GM08714 (cell line): ENCODE measurements at regions not wholly inside any gene's neighbourhood (a gene's known extent, or its start where the extent isn't known, plus 50 kb on each side); places are given as distances from the start of the nearest gene placed in this dataset.
A peak's percentile ranks its signal among the peaks of the same experiment; 100 is the strongest.
"Not testable (repeated sequence)": the region's sequence is repeated elsewhere in the genome, so short reads cannot be mapped to it uniquely, and the experiment has no call there.

ENCODE experiments used
- H3K4me3 ChIP-seq: fragments of 200-500 bp; sonication (Bioruptor generic); 2 replicates; pipeline ENCODE4 v1.5.1; 2014; ENCODE audit warnings: mild to moderate bottlenecking, low read length, inconsistent platforms
- ZNF274 ChIP-seq: IDR thresholded peaks from 2 replicates; pipeline ENCODE4 v1.6.1; 2012; ENCODE audit warnings: mild to moderate bottlenecking, low read depth, low read length

DNA sequence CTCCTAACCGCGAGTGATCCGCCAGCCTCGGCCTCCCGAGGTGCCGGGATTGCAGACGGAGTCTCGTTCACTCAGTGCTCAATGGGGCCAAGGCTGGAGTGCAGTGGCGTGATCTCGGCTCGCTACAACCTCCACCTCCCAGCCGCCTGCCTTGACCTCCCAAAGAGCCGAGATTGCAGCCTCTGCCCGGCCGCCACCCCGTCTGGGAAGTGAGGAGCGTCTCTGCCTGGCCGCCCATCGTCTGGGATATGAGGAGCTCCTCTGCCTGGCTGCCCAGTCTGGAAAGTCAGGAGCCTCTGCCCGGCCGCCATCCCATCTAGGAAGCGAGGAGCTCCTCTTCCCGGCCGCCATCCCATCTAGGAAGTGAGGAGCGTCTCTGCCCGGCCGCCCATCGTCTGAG lies 58.8 kb upstream of the ANKRD30BL start:
- not testable (repeated sequence) for H3K4me3 ChIP-seq

DNA sequence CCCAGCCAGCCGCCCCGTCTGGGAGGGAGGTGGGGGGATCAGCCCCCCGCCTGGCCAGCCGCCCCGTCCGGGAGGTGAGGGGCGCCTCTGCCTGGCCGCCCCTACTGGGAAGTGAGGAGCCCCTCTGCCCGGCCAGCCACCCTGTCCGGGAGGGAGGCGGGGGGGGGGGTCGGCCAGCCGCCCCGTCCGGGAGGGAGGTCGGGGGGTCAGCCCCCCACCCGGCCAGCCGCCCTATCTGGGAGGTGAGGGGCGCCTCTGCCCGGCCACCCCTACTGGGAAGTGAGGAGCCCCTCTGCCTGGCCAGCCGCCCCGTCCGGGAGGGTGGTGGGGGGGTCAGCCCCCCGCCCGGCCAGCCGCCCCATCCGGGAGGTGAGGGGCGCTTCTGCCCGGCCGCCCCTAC lies 60.1 kb upstream of the ANKRD30BL start:
- H3K4me3 ChIP-seq: not testable (repeated sequence)

DNA sequence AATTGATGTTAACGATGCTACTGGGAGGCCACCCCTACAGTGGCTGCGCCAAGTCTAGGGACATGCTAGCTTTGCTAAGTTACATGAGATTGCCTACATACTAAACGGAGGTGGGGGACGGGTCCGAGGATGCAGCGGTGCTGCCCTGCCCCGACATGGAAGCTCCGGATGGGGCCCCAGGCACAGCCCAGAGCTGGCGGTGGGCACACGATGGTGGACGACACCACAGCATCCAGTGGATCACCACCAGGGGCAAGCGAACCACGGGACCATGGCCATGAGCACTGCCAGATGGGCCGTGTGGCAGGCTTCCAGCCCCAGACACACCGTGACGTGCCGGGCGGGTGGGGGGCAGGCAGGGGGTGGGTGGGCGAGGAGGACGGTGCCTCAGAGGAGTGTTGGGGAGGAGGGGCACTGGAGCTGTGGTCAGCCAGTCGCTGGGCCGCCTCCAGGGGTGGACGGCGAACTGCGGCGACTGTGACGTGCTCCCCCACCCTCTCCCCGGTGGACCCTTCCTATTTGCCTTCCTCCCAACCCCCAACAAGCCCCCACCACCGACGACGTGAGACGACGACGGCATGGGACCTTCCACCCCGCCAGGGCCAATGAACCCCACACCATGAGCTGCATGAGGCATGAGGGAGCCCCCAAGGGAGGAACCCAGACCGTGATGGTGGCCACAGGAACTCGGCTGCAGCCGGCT lies 90.6 kb upstream of the ANKRD30BL start:
- H3K4me3 ChIP-seq: no peak overlapping the region
- TF ChIP-seq ZNF274: no peak

DNA sequence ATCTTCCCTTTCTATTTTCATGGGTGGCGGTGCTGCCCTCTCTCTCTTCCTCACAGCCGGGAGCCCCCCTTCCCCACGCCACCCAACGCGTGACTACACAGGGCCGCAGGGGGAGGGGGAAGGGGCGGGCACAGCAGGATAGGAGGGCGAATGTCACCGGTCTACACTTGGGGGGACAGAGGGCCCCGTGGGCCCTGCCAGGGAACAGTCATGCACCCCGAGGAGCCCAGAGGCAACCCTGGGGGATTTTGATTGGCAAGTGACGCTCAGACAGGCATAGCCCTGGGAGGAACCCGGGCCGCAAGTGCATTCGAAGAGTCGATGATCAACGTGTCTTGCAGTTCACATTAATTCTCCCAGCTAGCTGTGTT lies 91.1 kb upstream of the ANKRD30BL start:
- no peak overlapping the region for H3K4me3 ChIP-seq
- TF ChIP-seq ZNF274: no peak

DNA sequence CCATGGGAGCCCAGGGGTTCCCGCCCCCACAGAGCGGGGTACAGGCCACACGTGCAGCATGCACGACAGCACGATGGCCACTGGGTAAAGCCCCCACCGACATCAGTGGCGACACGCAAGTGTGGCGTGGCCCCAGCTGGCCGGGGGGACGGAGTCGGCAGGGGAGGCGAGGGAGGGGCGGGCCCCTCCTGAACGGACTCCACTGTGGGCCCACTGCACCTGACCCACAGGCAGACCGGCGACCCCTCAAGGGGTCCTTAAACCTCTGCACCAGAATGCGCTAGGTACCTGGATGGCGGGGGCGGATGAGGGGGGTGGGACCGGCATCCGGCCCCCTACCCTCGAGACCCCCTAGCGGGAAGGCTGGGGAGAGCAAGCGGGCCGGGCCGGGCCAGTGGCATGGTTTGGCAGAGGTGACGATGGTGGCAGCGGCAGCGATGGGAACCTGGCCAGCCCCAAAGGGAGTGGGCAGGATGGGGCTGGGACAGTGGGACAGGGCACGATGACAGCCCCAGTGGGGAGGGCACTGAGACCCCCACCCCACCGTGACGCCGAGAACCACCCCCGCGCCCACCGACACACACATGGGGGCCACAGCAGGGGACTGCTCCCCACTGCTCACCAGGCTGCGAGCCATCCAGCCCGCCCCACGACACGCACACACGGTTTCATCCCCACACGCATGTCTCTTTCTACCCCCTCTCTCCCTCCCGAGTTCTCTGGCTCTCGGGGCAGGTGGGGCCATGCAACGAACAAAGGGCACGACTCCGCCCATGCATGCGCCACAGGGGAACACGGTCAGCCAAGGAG lies 91.9 kb upstream of the ANKRD30BL start:
- no peak overlapping the region for H3K4me3 ChIP-seq
- no peak for TF ChIP-seq ZNF274

DNA sequence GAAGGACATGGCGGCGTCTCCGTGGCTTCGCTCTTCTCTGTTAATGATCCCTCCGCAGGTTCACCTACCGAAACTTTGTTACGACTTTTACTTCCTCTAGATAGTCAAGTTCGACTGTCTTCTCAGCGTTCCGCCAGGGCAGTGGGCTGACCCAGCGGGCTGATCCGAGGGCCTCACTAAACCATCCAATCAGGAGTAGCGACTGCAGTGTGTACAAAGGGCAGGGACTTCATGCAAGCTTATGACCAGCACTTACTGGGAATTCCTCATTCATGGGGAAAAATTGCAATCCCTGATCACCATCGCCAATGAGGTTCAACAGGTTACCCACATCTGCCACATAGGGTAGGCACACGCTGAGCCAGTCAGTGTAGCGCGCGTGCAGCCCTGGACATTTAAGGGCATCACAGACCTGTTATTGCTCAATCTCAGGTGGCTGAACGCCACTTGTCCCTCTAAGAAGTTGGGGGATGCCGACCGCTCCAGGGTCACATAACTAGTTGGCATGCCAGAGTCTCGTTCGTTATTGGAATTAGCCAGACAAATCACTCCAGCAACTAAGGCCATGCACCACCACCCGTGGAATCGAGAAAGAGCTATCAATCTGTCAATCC lies 92.7 kb upstream of the ANKRD30BL start:
- not testable (repeated sequence) for H3K4me3 ChIP-seq

DNA sequence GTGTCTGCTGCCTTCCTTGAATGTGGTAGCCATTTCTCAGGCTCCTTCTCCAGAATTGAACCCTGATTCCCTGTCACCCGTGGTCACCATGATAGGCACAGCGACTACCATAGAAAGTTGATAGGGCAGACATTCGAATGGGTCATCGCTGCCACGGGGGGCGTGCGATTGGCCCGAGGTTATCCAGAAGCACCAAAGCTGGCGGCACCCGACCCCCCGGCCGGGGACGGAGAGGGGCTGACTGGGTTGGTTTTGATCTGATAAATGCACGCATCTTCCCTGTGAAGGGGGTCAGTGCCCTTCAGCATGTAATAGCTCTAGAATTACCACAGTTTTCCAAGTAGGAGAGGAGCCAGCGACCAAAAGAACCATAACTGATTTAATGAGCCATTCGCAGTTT lies 94.0 kb upstream of the ANKRD30BL start:
- no peak overlapping the region for H3K4me3 ChIP-seq
- no peak for TF ChIP-seq ZNF274

DNA sequence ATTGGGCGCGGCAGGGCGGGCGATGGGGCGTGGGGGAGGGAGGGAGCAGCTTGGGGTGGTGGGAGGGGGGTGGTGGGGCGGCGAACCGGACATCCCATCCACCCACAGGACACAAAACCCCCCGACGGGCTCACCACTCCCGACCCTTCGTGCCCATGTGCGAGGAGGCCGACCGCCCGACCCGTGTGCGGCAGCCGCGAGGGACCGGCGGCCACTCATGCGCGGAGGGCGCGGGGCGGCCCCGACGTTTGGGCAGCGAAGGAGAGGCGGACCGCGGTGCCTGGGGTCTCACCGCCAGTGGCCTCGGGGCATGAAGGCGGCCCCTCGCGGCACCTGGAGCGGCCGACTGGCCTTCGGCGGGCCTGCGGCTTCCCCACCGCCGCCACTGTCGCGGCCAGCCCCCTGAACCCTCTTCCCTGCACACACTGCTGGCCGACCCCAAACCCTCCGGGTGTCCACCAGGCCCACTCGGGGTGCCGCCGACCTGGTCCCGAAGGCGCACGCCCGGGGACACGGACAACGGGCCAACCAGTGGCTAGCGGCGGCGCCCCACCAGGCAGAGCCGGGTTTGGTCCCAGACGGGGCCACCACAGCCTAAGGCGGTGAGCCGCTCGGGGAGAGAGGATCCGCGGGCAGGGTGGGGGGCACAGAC lies 94.6 kb upstream of the ANKRD30BL start:
- no peak overlapping the region for H3K4me3 ChIP-seq
- TF ChIP-seq ZNF274: no peak

DNA sequence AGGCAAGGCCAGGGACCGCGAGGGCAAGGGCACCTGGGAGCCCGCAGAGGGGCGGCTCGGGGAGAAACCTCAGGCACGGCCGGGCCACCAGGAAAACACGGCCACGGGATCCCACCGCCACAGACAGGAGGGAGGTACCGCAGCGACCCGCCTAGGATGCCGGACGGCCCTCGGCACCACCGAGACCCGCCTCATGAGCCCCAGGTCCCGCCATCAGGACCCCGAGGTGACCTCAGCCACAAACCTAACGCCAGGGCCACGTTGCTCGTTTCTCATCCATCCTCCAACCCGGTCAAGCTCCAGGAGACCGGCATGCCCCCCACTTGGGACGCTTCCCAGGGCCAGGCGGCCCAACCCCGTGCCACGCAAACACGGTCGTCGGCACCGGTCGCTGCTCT lies 95.2 kb upstream of the ANKRD30BL start:
- not testable (repeated sequence) for H3K4me3 ChIP-seq

DNA sequence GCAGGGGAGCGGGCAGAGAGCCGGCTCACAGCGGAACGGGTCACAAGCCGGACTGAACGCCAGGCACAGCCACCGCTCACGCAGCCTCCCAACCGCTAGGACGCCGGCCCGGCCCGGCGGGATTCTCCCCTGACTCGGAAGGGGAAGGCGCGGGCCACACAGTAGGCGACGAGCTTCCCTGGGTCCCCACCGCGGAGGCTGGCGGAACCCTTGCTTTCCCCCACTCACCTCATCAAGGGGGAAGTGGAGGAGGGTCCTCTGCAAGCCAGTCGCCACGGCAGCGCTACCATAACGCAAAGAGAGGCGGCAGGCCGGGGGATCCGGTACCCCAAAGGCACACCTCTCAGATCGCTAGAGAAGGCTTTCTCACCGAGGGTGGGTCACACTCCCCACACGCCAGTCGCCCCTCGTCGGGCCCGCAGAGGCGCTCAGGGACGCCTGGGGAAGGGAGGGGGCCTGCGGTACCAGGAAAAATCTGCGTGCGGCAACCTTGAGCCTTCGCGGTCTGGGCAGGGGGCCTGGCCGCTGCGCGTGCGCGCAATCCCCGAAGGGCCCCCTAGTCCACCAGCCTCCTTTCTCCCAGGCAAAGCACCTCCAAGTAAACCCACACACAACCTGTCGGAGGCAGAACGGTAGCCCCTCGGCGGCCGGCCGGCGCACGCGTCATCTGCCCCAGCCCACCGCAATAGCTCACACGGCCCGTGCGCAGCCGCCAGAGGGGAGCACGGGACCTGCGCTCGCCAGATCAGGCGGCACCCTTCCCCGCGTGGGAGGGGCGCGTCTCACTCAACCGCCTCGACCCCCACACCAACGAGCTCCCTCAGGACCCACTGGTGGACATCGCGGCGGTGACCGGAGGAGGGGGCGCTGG lies 95.8 kb upstream of the ANKRD30BL start:
- H3K4me3 ChIP-seq: not testable (repeated sequence)

DNA sequence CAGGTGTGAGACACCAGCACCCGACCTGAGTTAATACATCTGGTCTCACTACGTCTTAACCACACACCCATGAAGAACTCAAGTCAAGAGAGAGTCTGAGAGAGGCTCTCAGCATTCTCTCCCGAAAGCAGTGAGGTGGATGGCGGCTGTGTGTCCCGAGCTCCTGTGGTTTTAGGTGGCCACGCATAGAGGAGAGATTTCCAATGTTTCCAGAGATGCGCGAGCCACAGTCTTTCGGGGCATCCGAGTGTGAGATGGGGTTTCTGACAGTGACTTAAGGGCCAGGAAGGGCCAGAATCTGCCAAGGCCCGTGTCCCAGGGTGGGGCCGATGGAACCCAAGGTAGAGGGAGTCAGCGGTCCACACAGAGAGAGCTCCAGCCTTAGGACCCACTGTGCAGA lies 97.5 kb upstream of the ANKRD30BL start:
- H3K4me3 ChIP-seq: not testable (repeated sequence)

DNA sequence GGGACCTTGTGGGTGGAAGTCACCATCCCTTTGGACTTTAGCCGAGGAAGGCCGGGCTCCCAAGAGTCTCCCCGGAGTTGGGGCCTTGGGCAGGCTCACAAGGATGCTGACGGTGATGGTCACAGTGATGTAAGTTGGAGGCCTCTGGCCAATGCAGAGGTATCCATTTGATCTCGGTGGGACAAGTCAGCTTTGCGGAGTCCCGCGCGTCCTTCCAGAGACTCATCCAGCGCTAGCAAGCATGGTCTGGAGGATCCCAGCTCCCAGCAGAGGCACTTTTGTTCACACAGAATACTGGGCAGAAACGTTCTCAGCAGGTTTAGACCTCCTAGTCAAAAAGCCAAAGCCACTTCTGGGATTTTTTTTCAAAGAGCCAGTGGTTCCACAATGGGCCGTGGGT lies 103.8 kb upstream of the ANKRD30BL start:
- not testable (repeated sequence) for H3K4me3 ChIP-seq

DNA sequence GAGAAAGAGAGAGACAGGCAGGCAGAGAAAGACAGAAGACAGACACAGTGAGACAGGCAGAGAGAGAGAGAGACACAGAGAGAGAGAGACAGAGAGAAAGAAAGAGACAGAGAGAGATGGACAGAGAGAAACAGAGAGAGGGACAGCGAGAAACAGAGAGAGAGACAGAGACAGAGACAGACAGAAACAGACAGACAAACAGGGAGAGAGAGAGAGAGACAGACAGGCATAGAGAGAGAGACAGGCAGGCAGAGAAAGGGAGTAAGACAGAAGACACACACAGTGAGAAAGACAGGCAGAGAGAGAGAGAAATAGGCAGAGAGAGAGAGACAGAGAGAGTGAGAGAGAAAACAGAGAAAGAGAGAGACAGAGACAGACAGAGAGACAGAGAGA lies 105.3 kb upstream of the ANKRD30BL start:
- no peak overlapping the region; the same call in 1 of the 2 replicates for H3K4me3 ChIP-seq
- no peak for TF ChIP-seq ZNF274

DNA sequence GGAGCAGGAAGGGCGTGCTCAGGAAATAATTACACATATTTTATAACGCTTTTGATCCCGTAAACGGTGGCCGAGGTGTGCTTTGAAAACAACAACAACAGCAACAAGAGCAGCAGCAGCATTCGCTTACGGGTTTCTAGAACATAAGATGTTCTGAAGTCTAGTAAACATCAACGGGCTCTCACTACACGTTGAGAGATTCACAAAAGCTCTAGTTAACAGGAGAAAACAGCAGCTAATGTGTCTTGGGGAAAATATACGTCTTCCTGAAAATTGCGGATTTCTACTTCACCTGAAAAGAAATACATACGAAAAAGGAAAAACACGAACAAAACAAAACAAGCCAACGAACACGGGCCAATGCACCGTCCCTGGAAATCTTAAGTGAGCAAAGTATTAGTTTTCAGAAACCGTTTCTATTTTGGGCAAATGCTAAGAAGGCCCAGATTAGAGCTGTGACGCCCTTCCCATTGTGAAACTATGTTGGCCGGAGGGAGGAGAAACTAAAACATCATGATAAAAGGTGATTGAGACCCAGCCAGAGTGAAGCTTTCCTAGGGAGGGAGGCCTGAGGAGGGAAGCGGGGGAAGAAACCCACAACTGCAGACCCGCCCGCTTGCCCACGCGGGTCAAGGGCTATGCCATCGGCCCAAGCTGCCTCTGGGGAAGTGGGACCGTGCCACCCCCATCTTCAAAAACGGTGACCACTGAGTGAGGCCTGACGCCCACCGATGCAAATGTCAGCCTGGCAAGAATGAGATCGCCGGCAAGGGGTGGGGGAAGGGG lies 105.9 kb upstream of the ANKRD30BL start:
- peak overlapping the region; percentile 16; the same call in 1 of the 2 replicates for H3K4me3 ChIP-seq

DNA sequence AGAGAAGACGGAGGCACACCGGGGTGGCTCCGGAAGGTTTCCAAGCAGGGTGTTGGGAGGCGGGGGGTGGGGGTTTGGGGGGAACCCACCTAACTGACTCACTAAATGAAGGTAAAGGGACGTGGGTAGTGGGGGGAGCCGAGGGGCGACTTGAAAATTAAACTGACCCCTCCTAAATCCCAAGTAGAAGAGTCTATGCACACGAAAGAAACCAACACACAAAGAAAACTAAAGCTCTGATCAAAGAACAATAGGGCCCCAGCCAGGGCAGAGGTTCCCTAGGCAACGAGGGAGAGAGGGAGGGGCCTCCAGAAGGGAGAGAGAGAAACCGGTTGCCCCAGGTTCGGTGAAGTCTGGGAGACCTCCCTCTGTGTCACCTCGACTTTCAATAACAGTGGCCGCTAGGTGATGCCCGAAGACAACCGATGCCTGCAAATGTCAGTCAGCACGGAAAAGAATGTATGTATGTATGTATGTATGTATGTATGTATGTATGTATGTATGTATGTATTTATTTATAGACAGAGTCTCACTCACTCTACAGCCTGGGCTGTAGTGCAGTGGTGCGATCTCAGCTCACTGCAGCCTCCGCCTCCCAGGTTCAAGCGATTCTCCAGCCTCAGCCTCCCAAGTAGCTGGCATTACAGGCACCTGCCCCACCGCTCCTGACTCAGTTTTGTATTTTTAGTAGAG lies 106.7 kb upstream of the ANKRD30BL start:
- H3K4me3 ChIP-seq: peak overlapping the region; percentile 30; the same call in 1 of the 2 replicates
